ENCODE measurements at regions not wholly inside any gene's neighbourhood (a gene's known extent, or its start where the extent isn't known, plus 50 kb on each side); places are given as distances from the start of the nearest gene placed in this dataset.

- no peak for DNase-seq
Observed at GRCh38 chr6:166770216-166771116, 143.4 kb upstream of the RPS6KA2 start.

GRCh38 chr6:166769648-166770047 lies 142.6 kb upstream of the RPS6KA2 start:
- no peak for DNase-seq

DNA sequence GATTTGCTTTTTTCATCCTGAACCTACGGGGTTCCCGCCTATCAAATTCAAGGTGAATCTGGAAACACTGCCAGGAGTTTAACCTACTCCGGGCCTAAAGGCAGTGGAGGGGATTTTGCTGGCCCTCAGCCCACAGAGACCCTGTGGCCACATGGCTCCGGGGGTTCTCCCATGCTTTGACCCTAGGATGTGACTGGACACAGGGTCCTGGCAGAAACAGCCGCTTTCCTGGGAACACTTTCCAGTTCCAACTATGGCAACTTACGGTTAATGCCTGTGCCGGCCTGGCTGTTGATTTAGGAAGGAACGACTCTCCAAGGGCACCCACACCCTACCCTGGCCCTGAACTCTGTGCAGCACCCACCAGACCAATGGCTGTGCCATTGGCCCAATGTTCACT lies 141.7 kb upstream of the RPS6KA2 start:
- no peak for DNase-seq

GRCh38 chr6:166767230-166767629 lies 140.2 kb upstream of the RPS6KA2 start:
- DNase-seq, result no peak

DNA sequence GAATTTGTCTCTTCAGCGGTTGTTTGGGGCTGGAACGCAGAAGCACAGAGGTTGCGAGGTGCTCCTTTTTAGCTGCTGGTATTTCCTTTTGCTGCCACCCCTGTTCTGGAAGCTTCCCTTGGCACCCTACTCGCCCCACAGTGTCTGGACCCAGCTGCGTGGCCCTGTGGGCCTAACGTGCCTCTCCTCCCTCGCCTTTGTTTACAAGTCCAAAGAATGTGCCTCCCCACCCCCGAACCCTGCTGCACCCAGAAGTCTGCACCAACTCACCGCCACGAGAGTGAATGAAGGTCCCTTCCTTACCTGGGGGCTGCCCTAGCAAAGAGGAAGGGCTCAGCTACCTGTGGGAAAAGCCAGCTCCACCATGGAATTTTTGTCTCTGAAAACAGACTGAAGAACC lies 139.7 kb upstream of the RPS6KA2 start:
- DNase-seq, result no peak

DNA sequence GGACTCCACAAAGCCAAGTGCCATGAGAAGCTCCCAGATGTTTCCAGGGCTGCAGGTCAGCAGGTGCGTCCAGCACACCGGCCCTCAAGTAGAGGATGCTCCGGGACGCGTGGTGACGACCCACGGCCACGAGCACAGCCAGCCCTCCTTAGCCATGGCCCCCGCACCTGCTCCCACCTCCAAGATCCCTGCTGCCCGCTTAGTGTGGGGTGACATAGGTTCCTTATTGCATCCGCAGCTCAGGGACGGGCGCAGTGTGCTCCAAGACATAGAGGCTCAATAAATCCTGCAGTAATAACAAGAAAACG lies 138.1 kb upstream of the RPS6KA2 start:
- DNase-seq, result no peak

GRCh38 chr6:166764473-166765233 lies 137.6 kb upstream of the RPS6KA2 start:
- DNase-seq, result no peak

DNA sequence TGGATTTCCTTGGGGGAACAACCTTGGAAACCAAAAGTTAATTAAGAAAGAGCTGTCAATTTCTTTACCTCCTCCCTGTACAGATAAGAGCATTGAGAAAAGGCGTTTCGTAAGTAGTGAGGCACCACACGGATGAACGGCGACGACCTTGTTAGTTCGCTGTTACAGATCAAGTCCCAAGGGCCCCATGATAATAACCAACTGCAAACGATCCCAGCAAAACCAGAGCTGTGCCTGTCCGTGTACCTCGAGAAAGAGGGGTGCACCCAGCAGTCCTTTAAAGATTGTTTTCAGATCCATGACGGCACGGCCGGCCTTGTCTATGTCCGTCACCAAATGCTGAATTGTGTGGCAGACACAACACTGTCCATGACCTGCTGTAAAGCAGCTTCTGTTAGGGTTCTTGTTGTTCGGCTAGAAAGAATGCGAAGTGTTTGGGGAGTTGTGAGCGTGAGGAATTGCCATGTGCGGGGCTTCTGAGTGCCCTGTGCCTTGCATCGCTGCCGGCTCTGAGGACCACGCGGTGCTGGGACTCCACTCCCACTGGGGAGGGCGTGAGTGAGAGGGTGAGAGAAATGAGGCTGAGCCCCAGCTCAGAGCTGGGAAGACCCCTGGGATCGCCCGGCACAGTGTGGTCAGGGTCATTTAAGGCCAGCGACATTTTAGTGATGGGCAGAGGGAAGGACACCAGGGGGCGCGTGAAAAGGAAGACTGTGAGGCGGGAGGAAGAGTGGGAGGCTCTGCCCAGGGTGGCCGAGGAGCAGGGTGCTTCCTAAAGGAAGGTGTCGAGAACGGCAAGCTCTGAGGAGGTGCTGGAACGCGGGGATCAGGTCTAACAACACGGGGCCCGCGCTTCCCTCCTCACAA lies 136.8 kb upstream of the RPS6KA2 start:
- no peak for DNase-seq

GRCh38 chr6:166761801-166762200 lies 134.8 kb upstream of the RPS6KA2 start:
- DNase-seq, result no peak

GRCh38 chr6:166760288-166760687 lies 133.2 kb upstream of the RPS6KA2 start:
- DNase-seq, result peak; percentile 45

GRCh38 chr6:166758136-166758704 lies 131.2 kb upstream of the RPS6KA2 start:
- no peak for DNase-seq

GRCh38 chr6:166757232-166758135 lies 130.4 kb upstream of the RPS6KA2 start:
- DNase-seq, result no peak

DNA sequence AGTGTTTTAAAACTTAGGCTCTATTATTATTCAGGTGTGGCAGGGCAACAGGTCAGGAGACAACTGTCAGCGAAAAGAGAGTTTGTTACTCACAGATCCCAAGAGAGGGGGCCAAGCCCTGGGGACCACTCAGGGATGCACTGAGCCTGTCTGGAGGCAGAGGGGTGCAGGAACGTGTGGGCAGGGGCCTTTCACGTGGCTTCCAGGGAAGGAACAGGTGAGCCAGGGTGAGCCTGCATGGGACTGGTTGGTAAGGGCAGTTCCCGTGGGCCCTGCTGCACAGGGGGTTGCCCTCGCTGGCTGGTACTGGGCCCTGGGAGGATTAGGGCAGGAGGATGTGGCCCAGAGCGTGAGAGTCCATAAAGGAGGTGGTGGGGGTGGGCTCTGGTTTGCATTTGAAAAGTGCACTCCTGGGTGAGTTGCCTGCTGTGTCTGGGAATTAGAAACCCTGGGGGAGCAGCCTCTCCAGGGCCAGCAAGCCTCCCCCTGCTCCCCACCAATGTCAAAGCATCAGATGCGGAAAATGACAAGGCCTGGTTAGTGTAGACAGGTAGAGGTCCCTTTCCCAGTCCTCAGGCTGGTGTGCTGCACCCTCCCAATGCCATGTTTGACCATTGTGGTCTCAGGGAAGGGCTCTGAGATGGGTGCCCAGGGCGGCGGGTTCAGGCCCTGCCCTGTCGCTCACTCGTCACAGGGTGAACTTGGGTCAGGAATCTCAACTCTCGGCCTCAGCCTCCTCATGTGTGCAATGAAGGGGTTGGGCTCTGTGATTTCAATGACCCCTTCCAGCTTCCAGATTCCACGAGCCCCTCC lies 127.4 kb upstream of the RPS6KA2 start:
- no peak for DNase-seq

GRCh38 chr6:166752928-166753721 lies 126.1 kb upstream of the RPS6KA2 start:
- DNase-seq, result no peak

GRCh38 chr6:166752097-166752496 lies 125.0 kb upstream of the RPS6KA2 start:
- no peak for DNase-seq

DNA sequence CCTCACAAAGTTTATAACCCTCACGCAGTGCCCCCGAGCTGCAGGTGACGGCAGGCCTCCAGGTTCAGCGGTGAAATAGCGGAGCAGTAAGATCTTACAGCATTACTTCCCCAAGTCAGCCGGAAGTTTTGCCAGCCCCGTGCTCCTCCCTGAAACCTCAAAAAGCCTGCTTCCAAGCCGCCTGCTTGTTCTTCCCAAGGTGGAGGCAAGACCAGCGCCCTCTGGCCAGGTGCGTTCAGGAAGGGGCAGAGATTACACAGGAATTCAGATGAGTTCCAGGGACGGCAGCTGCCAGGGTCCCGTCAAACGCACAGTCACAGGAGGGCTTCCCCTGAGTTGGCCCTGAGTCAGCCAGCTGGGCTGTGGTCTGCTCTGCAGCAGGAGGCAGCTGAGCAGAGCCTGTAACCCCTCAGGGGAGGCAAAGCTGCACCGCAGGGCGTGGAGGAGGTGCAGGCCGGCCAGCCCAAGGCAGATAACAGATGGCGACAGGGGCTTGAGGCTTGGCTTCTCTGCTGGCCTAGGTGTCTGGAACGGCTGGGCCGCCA lies 124.1 kb upstream of the RPS6KA2 start:
- DNase-seq, result no peak

GRCh38 chr6:166750108-166750793 lies 123.2 kb upstream of the RPS6KA2 start:
- DNase-seq, result no peak

DNA sequence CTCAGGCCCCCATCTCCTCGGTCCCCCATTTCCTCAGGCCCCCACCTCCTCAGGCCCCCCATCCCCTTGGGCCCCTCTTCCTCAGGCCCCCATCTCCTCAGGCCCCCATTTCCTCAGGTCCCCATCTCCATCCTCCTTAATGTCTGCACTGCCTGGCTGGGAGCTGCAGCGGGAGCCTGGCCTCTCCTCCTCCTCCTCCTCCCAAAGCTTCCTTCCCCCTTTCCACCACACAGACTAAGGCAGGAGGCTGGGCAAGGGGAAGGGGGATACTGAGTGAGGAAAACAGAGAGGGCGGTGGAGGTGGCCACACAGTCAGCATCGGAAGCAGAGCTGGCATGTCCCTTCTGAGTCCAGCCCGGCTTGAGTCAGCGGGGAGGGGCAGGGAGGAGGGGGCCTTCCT lies 122.6 kb upstream of the RPS6KA2 start:
- no peak for DNase-seq

Measured in activated CD4-positive, alpha-beta T cell treated with anti-CD3 and anti-CD28 coated beads, Interleukin-2, Interleukin-6, amounts not matched to agents 100 ng/mL and 50 ng/mL, durations not matched to agents 16 hours and 8 hours (primary cell).